Thymus (tissue), 11 donors: ENCODE measurements at regions not wholly inside any gene's neighbourhood (a gene's known extent, or its start where the extent isn't known, plus 50 kb on each side); places are given as distances from the start of the nearest gene placed in this dataset.

Experiments
- DNase-seq, 9 donors: peaks; one replicate each; pipeline ENCODE4 v3.0.0-alpha.2; 2013; ENCODE audit warnings: low spot score in 9 of 9, low read depth in 6 of 9, missing footprints in 1 of 9
- H3K27ac ChIP-seq, 2 donors: one replicate each; pipeline ENCODE4 v1.5.1; 2013; ENCODE audit warnings: control low read depth in 1 of 2, low read depth in 1 of 2, low read length in 1 of 2, mild to moderate bottlenecking in 1 of 2, moderate library complexity in 1 of 2
- H3K27me3 ChIP-seq, 2 donors: one replicate each; pipeline ENCODE4 v1.5.1; 2013; ENCODE audit warnings: low read length in 1 of 2; ENCODE audit not compliant: control insufficient read depth in 2 of 2, insufficient read depth in 1 of 2
- H3K36me3 ChIP-seq, 2 donors: one replicate each; pipeline ENCODE4 v1.5.1; 2013; ENCODE audit warnings: low read length in 1 of 2, mild to moderate bottlenecking in 1 of 2, moderate library complexity in 1 of 2; ENCODE audit not compliant: control insufficient read depth in 2 of 2, insufficient read depth in 2 of 2
- H3K4me1 ChIP-seq, 2 donors: one replicate each; pipeline ENCODE4 v1.5.1; 2013; ENCODE audit warnings: low read length in 2 of 2; ENCODE audit not compliant: control insufficient read depth in 2 of 2, insufficient read depth in 2 of 2
- H3K4me3 ChIP-seq, 2 donors: one replicate each; pipeline ENCODE4 v1.5.1; 2013; ENCODE audit warnings: low read length in 2 of 2, control low read depth in 1 of 2, mild to moderate bottlenecking in 1 of 2
- H3K9me3 ChIP-seq, 2 donors: one replicate each; pipeline ENCODE4 v1.5.1; 2013; ENCODE audit warnings: low read length in 1 of 2, mild to moderate bottlenecking in 1 of 2; ENCODE audit not compliant: control insufficient read depth in 2 of 2, insufficient read depth in 1 of 2
- WGBS: extraction: QIAGEN DNeasy Blood & Tissue Kit; methylation state at CpG from one replicate; pipeline ENCODE4 v1.1.7; 2013; 5-methylcytosine and 5-hydroxymethylcytosine counted together
- donor health status: healthy.

GRCh38 chr10:47088656-47089354 lies 177.6 kb downstream of the PTPN20 start:
- H3K27me3 ChIP-seq = no peaks in the 10 kb centered on the region
- no peak overlapping the region for H3K4me3 ChIP-seq
- H3K36me3 ChIP-seq = no peaks in the 10 kb centered on the region
- 98% methylated on average over 10 of the region's 10 CpGs for WGBS
- no peak for DNase-seq
- H3K27ac ChIP-seq = no peak overlapping the region
- peaks cover 7 to 30% of the 10 kb centered on the region in 2 donors for H3K4me1 ChIP-seq
- peaks cover 0 to 9% of the 10 kb centered on the region in 2 donors for H3K9me3 ChIP-seq

GRCh38 chr10:47090042-47090441 lies 178.8 kb downstream of the PTPN20 start:
- Histone ChIP-seq H3K27me3 (no peaks in the 10 kb centered on the region), H3K27ac (no peak overlapping the region), H3K4me1 (peaks cover 7 to 30% of the 10 kb centered on the region in 2 donors), H3K4me3 (no peak overlapping the region), H3K36me3 (no peaks in the 10 kb centered on the region), H3K9me3 (peaks cover 0 to 13% of the 10 kb centered on the region in 2 donors)
- no peak for DNase-seq
- over 99% methylated on average over 3 of the region's 3 CpGs for WGBS

- peaks cover 7 to 30% of the 10 kb centered on the region in 2 donors for H3K4me1 ChIP-seq
- no peaks in the 10 kb centered on the region for H3K27me3 ChIP-seq
- H3K36me3 ChIP-seq = no peaks in the 10 kb centered on the region
- H3K27ac ChIP-seq = no peak overlapping the region
- no peak for DNase-seq
- H3K4me3 ChIP-seq = no peak overlapping the region
- 92% methylated on average over 7 of the region's 7 CpGs for WGBS
- H3K9me3 ChIP-seq = peaks cover 0 to 13% of the 10 kb centered on the region in 2 donors
Measured at GRCh38 chr10:47090903-47091302, 179.7 kb downstream of the PTPN20 start.

- Histone ChIP-seq H3K36me3 (no peaks in the 10 kb centered on the region), H3K27ac (no peak overlapping the region), H3K4me3 (no peak overlapping the region), H3K9me3 (peaks cover 0 to 13% of the 10 kb centered on the region in 2 donors), H3K4me1 (peaks cover 7 to 30% of the 10 kb centered on the region in 2 donors), H3K27me3 (no peaks in the 10 kb centered on the region)
- DNase-seq = no peak
- 95% methylated on average over 2 of the region's 2 CpGs for WGBS
Measured at GRCh38 chr10:47091421-47091820, 180.2 kb downstream of the PTPN20 start.

GRCh38 chr10:47092376-47092775 lies 181.1 kb downstream of the PTPN20 start:
- Histone ChIP-seq H3K36me3 (no peaks in the 10 kb centered on the region), H3K27ac (no peak overlapping the region), H3K4me3 (no peak overlapping the region), H3K27me3 (no peaks in the 10 kb centered on the region), H3K9me3 (peaks cover 0 to 13% of the 10 kb centered on the region in 2 donors), H3K4me1 (peaks cover 7 to 28% of the 10 kb centered on the region in 2 donors)
- DNase-seq = no peak
- WGBS = 97% methylated on average over 4 of the region's 4 CpGs

- Histone ChIP-seq H3K27me3 (no peaks in the 10 kb centered on the region), H3K4me3 (no peak overlapping the region), H3K9me3 (peaks cover 0 to 13% of the 10 kb centered on the region in 2 donors), H3K27ac (no peak overlapping the region), H3K36me3 (no peaks in the 10 kb centered on the region), H3K4me1 (peaks cover 7 to 24% of the 10 kb centered on the region in 2 donors)
- DNase-seq = no peak
- 57% methylated on average over 5 of the region's 5 CpGs for WGBS
Measured at GRCh38 chr10:47092831-47093230, 181.6 kb downstream of the PTPN20 start.

- no peaks in the 10 kb centered on the region for H3K36me3 ChIP-seq
- no peaks in the 10 kb centered on the region for H3K27me3 ChIP-seq
- no peak overlapping the region for H3K27ac ChIP-seq
- H3K4me3 ChIP-seq = no peak overlapping the region
- H3K4me1 ChIP-seq = peaks cover 0 to 13% of the 10 kb centered on the region in 2 donors
- H3K9me3 ChIP-seq = peaks cover 0 to 13% of the 10 kb centered on the region in 2 donors
- no peak for DNase-seq
- 75% methylated on average over 9 of the region's 9 CpGs for WGBS
Measured at GRCh38 chr10:47094126-47094525, 182.9 kb downstream of the PTPN20 start.

- 96% methylated on average over 10 of the region's 10 CpGs for WGBS
- no peak for DNase-seq
Measured at GRCh38 chr10:47094636-47095035, 183.4 kb downstream of the PTPN20 start.

GRCh38 chr10:47095211-47095610 lies 184.0 kb downstream of the PTPN20 start:
- H3K4me3 ChIP-seq = no peak overlapping the region
- H3K4me1 ChIP-seq = peaks cover 0 to 13% of the 10 kb centered on the region in 2 donors
- DNase-seq = no peak
- 97% methylated on average over 12 of the region's 12 CpGs for WGBS
- H3K27me3 ChIP-seq = no peaks in the 10 kb centered on the region
- H3K9me3 ChIP-seq = peaks cover 0 to 13% of the 10 kb centered on the region in 2 donors
- no peaks in the 10 kb centered on the region for H3K36me3 ChIP-seq
- no peak overlapping the region for H3K27ac ChIP-seq

More at GRCh38 chr10:47094636-47095035, 183.4 kb downstream of the PTPN20 start:
- Histone ChIP-seq H3K4me1 (peaks cover 0 to 13% of the 10 kb centered on the region in 2 donors), H3K27me3 (no peaks in the 10 kb centered on the region), H3K9me3 (peaks cover 0 to 13% of the 10 kb centered on the region in 2 donors), H3K4me3 (no peak overlapping the region), H3K36me3 (no peaks in the 10 kb centered on the region), H3K27ac (no peak overlapping the region)
